ENCODE measurements at regions not wholly inside any gene's neighbourhood (a gene's known extent, or its start where the extent isn't known, plus 50 kb on each side); places are given as distances from the start of the nearest gene placed in this dataset.
"Not testable (repeated sequence)": the region's sequence is repeated elsewhere in the genome, so short reads cannot be mapped to it uniquely, and the experiment has no call there.

DNA sequence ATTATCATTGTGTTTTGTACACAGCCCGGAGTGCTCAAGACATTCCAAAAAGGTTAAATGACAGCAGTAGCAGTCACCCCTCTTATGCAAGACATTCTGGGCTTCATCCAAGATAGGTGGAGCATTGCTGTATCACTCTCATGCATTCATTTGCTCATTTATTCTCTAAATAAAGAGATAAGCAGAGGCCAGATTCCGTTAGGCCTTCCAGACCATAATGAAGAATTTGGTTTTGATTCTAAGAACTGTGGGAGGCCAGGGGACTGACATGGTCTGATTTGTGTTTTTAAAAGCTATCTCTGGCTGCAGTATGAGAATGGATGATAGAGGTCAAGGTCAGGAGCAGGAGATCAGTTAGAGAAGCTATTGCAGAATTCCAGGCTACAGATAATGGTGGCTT lies 145.8 kb downstream of the KCNRG start:
- Histone ChIP-seq H3K36me3 (ENCODE audit: insufficient read depth, low read length) (no peaks in the 10 kb centered on the region), H3K4me3 (ENCODE audit: low read depth in 1 of 2, low read length in 2 of 2) (no peak overlapping the region), H3K4me1 (ENCODE audit: insufficient read depth, low read length) (no peaks in the 10 kb centered on the region), H3K27me3 (ENCODE audit: control insufficient read depth in 1 of 2, insufficient read depth in 2 of 2, low read length in 2 of 2) (no peaks in the 10 kb centered on the region), H3K27ac (ENCODE audit: low read depth, low read length) (no peak overlapping the region), H3K9ac (ENCODE audit: low read length) (no peak overlapping the region), H3K9me3 (ENCODE audit: low read length) (no peaks in the 10 kb centered on the region)

DNA sequence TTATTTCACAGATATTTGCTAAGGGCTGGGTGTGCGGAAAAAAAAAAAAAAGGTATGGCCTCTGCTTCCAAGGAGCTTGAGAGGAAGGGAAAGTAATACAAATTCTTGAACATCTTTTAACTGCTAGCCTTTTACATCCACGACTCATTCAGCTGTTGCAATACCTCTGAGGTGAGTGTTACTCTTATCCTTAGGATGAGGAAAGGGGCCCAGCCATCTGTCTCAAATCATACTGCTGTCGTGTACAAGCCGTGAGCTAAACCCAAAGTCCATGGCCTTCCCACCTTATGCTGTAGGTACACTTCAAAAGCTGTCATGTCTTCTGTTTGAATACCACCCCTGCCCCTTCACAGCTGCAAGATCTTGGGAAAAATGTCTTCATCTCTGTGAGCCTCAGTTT lies 146.8 kb downstream of the KCNRG start:
- Histone ChIP-seq H3K9me3 (ENCODE audit: low read length) (no peaks in the 10 kb centered on the region), H3K9ac (ENCODE audit: low read length) (no peak overlapping the region), H3K36me3 (ENCODE audit: insufficient read depth, low read length) (no peaks in the 10 kb centered on the region), H3K27ac (ENCODE audit: low read depth, low read length) (no peak overlapping the region), H3K27me3 (ENCODE audit: control insufficient read depth in 1 of 2, insufficient read depth in 2 of 2, low read length in 2 of 2) (no peaks in the 10 kb centered on the region), H3K4me3 (ENCODE audit: low read depth in 1 of 2, low read length in 2 of 2) (no peak overlapping the region), H3K4me1 (ENCODE audit: insufficient read depth, low read length) (no peaks in the 10 kb centered on the region)

DNA sequence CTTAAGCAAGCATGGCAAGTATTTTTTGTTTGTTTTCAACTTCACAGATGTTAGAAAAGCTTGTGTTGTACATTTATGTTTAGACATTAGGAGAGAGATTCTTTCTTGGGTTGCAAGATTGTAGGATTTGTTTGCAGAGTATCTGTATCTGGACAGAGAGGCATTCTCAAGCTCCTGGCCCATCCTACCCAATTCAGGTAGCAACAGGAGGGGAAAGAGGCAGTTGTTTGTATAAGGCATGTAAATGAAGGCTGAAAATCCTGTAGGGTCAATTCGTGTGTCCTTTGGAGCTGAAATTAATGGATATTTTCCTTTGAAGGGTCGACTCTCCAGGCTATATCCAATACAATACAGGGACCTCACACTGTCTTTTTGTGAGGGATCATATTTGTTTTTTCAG lies 147.3 kb downstream of the KCNRG start:
- Histone ChIP-seq H3K4me1 (ENCODE audit: insufficient read depth, low read length) (no peaks in the 10 kb centered on the region), H3K36me3 (ENCODE audit: insufficient read depth, low read length) (no peaks in the 10 kb centered on the region), H3K4me3 (ENCODE audit: low read depth in 1 of 2, low read length in 2 of 2) (no peak overlapping the region), H3K9ac (ENCODE audit: low read length) (no peak overlapping the region), H3K27ac (ENCODE audit: low read depth, low read length) (no peak overlapping the region), H3K9me3 (ENCODE audit: low read length) (no peaks in the 10 kb centered on the region), H3K27me3 (ENCODE audit: control insufficient read depth in 1 of 2, insufficient read depth in 2 of 2, low read length in 2 of 2) (no peaks in the 10 kb centered on the region)

- no peaks in the 10 kb centered on the region for H3K4me1 ChIP-seq (ENCODE audit: insufficient read depth, low read length)
- no peaks in the 10 kb centered on the region for H3K9me3 ChIP-seq (ENCODE audit: low read length)
- no peaks in the 10 kb centered on the region for H3K27me3 ChIP-seq (ENCODE audit: control insufficient read depth in 1 of 2, insufficient read depth in 2 of 2, low read length in 2 of 2)
Observed at GRCh38 chr13:50167224-50167947, 152.1 kb downstream of the KCNRG start.

GRCh38 chr13:50167967-50168366 lies 152.7 kb downstream of the KCNRG start:
- Histone ChIP-seq H3K4me3 (ENCODE audit: low read depth in 1 of 2, low read length in 2 of 2) (no peak overlapping the region), H3K36me3 (ENCODE audit: insufficient read depth, low read length) (no peaks in the 10 kb centered on the region), H3K9ac (ENCODE audit: low read length) (no peak overlapping the region), H3K27me3 (ENCODE audit: control insufficient read depth in 1 of 2, insufficient read depth in 2 of 2, low read length in 2 of 2) (no peaks in the 10 kb centered on the region), H3K9me3 (ENCODE audit: low read length) (no peaks in the 10 kb centered on the region), H3K27ac (ENCODE audit: low read depth, low read length) (no peak overlapping the region), H3K4me1 (ENCODE audit: insufficient read depth, low read length) (no peaks in the 10 kb centered on the region)

More at GRCh38 chr13:50167224-50167947, 152.1 kb downstream of the KCNRG start:
- Histone ChIP-seq H3K9ac (ENCODE audit: low read length) (no peak overlapping the region), H3K27ac (ENCODE audit: low read depth, low read length) (no peak overlapping the region), H3K4me3 (ENCODE audit: low read depth in 1 of 2, low read length in 2 of 2) (no peak overlapping the region), H3K36me3 (ENCODE audit: insufficient read depth, low read length) (no peaks in the 10 kb centered on the region)

DNA sequence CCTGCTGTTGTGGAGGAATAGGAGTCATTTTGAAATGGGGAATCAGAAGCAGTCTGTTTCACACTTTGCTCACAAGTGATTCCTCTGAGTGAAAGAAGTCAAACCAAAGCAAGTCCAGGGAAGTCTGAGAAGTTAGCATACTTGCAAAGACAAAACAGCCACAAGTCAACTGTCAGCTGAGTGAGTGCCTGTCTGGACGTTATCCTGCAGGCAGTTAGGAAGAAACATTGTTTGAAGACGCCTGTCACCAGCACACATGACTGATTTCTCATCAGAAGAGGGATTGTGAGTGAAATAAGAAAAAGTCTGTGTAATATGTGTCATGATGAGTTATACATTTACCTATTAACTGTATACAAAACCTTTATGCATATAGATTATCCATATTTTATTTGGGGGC lies 153.5 kb downstream of the KCNRG start:
- no peak overlapping the region for H3K27ac ChIP-seq (ENCODE audit: low read depth, low read length)
- no peaks in the 10 kb centered on the region for H3K36me3 ChIP-seq (ENCODE audit: insufficient read depth, low read length)
- H3K9ac ChIP-seq (ENCODE audit: low read length): no peak overlapping the region
- H3K27me3 ChIP-seq (ENCODE audit: control insufficient read depth in 1 of 2, insufficient read depth in 2 of 2, low read length in 2 of 2): no peaks in the 10 kb centered on the region
- H3K4me1 ChIP-seq (ENCODE audit: insufficient read depth, low read length): no peaks in the 10 kb centered on the region
- no peaks in the 10 kb centered on the region for H3K9me3 ChIP-seq (ENCODE audit: low read length)
- no peak overlapping the region for H3K4me3 ChIP-seq (ENCODE audit: low read depth in 1 of 2, low read length in 2 of 2)

- Histone ChIP-seq H3K36me3 (ENCODE audit: insufficient read depth, low read length) (no peaks in the 10 kb centered on the region), H3K27ac (ENCODE audit: low read depth, low read length) (no peak overlapping the region), H3K4me1 (ENCODE audit: insufficient read depth, low read length) (no peaks in the 10 kb centered on the region), H3K27me3 (ENCODE audit: control insufficient read depth in 1 of 2, insufficient read depth in 2 of 2, low read length in 2 of 2) (no peaks in the 10 kb centered on the region), H3K4me3 (ENCODE audit: low read depth in 1 of 2, low read length in 2 of 2) (no peak overlapping the region), H3K9ac (ENCODE audit: low read length) (no peak overlapping the region), H3K9me3 (ENCODE audit: low read length) (no peaks in the 10 kb centered on the region)
Observed at GRCh38 chr13:50170447-50171037, 155.3 kb downstream of the KCNRG start.

DNA sequence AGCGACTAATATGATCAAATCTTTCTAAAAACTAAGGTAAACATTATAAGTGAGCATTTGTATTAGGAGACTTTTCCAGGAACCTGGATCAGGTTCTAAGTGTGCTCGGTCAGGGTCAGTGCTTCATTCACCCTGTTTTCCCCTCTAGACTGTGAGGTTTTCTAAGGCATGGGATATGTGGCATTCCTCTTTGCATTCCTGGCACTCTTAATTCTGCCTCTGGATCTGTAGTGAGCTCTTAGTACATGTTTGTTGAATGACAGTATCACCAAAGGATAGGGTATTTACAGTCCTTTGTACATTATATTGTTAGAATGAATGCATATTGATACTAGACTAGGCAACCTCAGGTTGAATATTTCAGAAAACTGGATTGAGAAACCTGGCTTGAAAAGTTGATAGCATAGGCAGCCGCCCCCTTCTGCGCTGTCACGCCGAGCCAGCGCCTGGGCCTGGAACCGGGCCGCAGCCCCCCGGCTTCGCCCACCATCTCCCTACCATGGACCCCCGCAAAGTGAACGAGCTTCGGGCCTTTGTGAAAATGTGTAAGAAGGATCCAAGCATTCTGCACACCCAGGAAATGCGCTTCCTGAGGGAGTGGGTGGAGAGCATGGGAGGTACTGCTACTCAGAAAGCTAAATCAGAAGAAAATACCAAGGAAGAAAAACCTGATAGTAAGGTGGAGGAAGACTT lies 156.5 kb downstream of the KCNRG start:
- no peaks in the 10 kb centered on the region for H3K9me3 ChIP-seq (ENCODE audit: low read length)
- no peaks in the 10 kb centered on the region for H3K36me3 ChIP-seq (ENCODE audit: insufficient read depth, low read length)
- no peak overlapping the region for H3K27ac ChIP-seq (ENCODE audit: low read depth, low read length)
- no peaks in the 10 kb centered on the region for H3K4me1 ChIP-seq (ENCODE audit: insufficient read depth, low read length)
- no peaks in the 10 kb centered on the region for H3K27me3 ChIP-seq (ENCODE audit: control insufficient read depth in 1 of 2, insufficient read depth in 2 of 2, low read length in 2 of 2)
- H3K9ac ChIP-seq (ENCODE audit: low read length): no peak overlapping the region
- no peak overlapping the region for H3K4me3 ChIP-seq (ENCODE audit: low read depth in 1 of 2, low read length in 2 of 2)

GRCh38 chr13:50173045-50173444 lies 157.8 kb downstream of the KCNRG start:
- H3K9ac ChIP-seq (ENCODE audit: low read length): not testable (repeated sequence)

DNA sequence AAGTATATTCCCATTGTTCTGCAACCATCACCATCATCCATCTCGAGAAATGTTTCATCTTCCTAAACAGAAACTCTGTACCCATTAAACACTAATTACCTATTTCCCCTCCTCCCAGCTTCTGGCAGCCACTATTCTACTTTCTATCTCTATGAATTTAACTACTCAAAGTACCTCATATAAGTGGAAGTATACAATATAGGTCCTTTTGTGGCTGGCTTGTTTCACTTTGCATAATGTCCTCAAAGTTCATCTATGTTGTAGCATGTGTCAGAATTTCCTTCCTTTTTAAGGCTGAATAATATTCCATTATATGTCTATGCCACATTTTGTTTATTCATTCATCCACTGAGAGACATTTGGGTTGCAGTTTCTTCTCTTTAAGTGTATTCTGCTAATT lies 159.4 kb downstream of the KCNRG start:
- Histone ChIP-seq H3K4me1 (ENCODE audit: insufficient read depth, low read length) (no peaks in the 10 kb centered on the region), H3K9me3 (ENCODE audit: low read length) (no peaks in the 10 kb centered on the region), H3K36me3 (ENCODE audit: insufficient read depth, low read length) (no peaks in the 10 kb centered on the region), H3K4me3 (ENCODE audit: low read depth in 1 of 2, low read length in 2 of 2) (no peak overlapping the region), H3K27me3 (ENCODE audit: control insufficient read depth in 1 of 2, insufficient read depth in 2 of 2, low read length in 2 of 2) (no peaks in the 10 kb centered on the region), H3K27ac (ENCODE audit: low read depth, low read length) (no peak overlapping the region), H3K9ac (ENCODE audit: low read length) (no peak overlapping the region)

More at GRCh38 chr13:50173045-50173444, 157.8 kb downstream of the KCNRG start:
- not testable (repeated sequence) for H3K4me1 ChIP-seq (ENCODE audit: insufficient read depth, low read length); H3K9me3 ChIP-seq (ENCODE audit: low read length); H3K27ac ChIP-seq (ENCODE audit: low read depth, low read length); H3K27me3 ChIP-seq (ENCODE audit: control insufficient read depth in 1 of 2, insufficient read depth in 2 of 2, low read length in 2 of 2); H3K4me3 ChIP-seq (ENCODE audit: low read depth in 1 of 2, low read length in 2 of 2); H3K36me3 ChIP-seq (ENCODE audit: insufficient read depth, low read length)

DNA sequence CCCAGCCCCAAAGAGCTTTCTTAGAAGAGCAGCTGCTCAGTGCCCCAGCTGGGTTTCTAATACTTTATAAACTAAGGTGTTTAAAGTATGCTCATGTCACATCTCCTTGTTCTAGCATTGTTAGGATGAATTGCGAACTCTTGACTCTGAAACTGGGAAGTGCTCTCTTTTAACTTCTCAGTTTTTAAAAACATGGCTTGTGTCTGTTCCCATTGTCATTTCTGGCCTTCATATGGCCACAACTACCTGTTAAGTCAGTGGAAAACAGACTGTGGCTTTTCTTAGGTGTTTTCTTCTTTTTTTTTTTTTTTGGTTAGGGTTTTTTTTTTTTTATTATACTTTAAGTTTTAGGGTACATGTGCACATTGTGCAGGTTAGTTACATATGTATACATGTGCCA lies 164.7 kb downstream of the KCNRG start:
- H3K9me3 ChIP-seq (ENCODE audit: low read length): no peaks in the 10 kb centered on the region
- no peaks in the 10 kb centered on the region for H3K36me3 ChIP-seq (ENCODE audit: insufficient read depth, low read length)
- no peaks in the 10 kb centered on the region for H3K27me3 ChIP-seq (ENCODE audit: control insufficient read depth in 1 of 2, insufficient read depth in 2 of 2, low read length in 2 of 2)

More for the DNA sequence above, 164.7 kb downstream of the KCNRG start:
- Histone ChIP-seq H3K4me1 (ENCODE audit: insufficient read depth, low read length) (no peaks in the 10 kb centered on the region), H3K9ac (ENCODE audit: low read length) (no peak overlapping the region), H3K27ac (ENCODE audit: low read depth, low read length) (no peak overlapping the region), H3K4me3 (ENCODE audit: low read depth in 1 of 2, low read length in 2 of 2) (no peak overlapping the region)

All from muscle layer of colon (tissue), 2 donors.